ENCODE measurements at regions not wholly inside any gene's neighbourhood (a gene's known extent, or its start where the extent isn't known, plus 50 kb on each side); places are given as distances from the start of the nearest gene placed in this dataset.

- DNase-seq (ENCODE audit: low spot score), result no peak
These were observed 167.8 kb upstream of the EDNRA start for GRCh38 chr4:147313108-147313507.

- no peak for DNase-seq (ENCODE audit: low spot score)
These were observed 162.3 kb upstream of the EDNRA start for GRCh38 chr4:147318586-147318985.

GRCh38 chr4:147325571-147325981, 155.3 kb upstream of the EDNRA start:
- no peak for DNase-seq (ENCODE audit: low spot score)

GRCh38 chr4:147326591-147326990, 154.3 kb upstream of the EDNRA start:
- DNase-seq (ENCODE audit: low spot score), result no peak

GRCh38 chr4:147327322-147327721, 153.6 kb upstream of the EDNRA start:
- no peak for DNase-seq (ENCODE audit: low spot score)

GRCh38 chr4:147328189-147328588, 152.7 kb upstream of the EDNRA start:
- DNase-seq (ENCODE audit: low spot score), result no peak

- DNase-seq (ENCODE audit: low spot score), result no peak
These were observed 152.0 kb upstream of the EDNRA start for GRCh38 chr4:147328756-147329446.

- no peak for DNase-seq (ENCODE audit: low spot score)
These were observed 148.8 kb upstream of the EDNRA start for GRCh38 chr4:147332091-147332490.

GRCh38 chr4:147334478-147334877, 146.4 kb upstream of the EDNRA start:
- DNase-seq (ENCODE audit: low spot score), result no peak

- no peak for DNase-seq (ENCODE audit: low spot score)
These were observed 145.7 kb upstream of the EDNRA start for GRCh38 chr4:147335183-147335582.

- DNase-seq (ENCODE audit: low spot score), result no peak
These were observed 144.6 kb upstream of the EDNRA start for GRCh38 chr4:147336252-147336651.

- no peak for DNase-seq (ENCODE audit: low spot score)
These were observed 141.8 kb upstream of the EDNRA start for GRCh38 chr4:147339100-147339499.

- DNase-seq (ENCODE audit: low spot score), result peak; percentile 72
These were observed 140.8 kb upstream of the EDNRA start for GRCh38 chr4:147340111-147340510.

GRCh38 chr4:147340591-147341120, 140.2 kb upstream of the EDNRA start:
- no peak for DNase-seq (ENCODE audit: low spot score)

- no peak for DNase-seq (ENCODE audit: low spot score)
These were observed 137.2 kb upstream of the EDNRA start for GRCh38 chr4:147343692-147344091.

- no peak for DNase-seq (ENCODE audit: low spot score)
These were observed 135.2 kb upstream of the EDNRA start for GRCh38 chr4:147345662-147346061.

- no peak for DNase-seq (ENCODE audit: low spot score)
These were observed 133.7 kb upstream of the EDNRA start for GRCh38 chr4:147347217-147347616.

GRCh38 chr4:147349193-147349592, 131.7 kb upstream of the EDNRA start:
- DNase-seq (ENCODE audit: low spot score), result no peak

- DNase-seq (ENCODE audit: low spot score), result no peak
These were observed 129.7 kb upstream of the EDNRA start for GRCh38 chr4:147351083-147351787.

- DNase-seq (ENCODE audit: low spot score), result no peak
These were observed 126.7 kb upstream of the EDNRA start for GRCh38 chr4:147354237-147354636.

- DNase-seq (ENCODE audit: low spot score), result no peak
These were observed 125.8 kb upstream of the EDNRA start for GRCh38 chr4:147355032-147355656.

- DNase-seq (ENCODE audit: low spot score), result peak; percentile 18
These were observed 125.0 kb upstream of the EDNRA start for GRCh38 chr4:147355847-147356246.

GRCh38 chr4:147360301-147360700, 120.6 kb upstream of the EDNRA start:
- peak; percentile 47 for DNase-seq (ENCODE audit: low spot score)
